ENCODE measurements at regions not wholly inside any gene's neighbourhood (a gene's known extent, or its start where the extent isn't known, plus 50 kb on each side); places are given as distances from the start of the nearest gene placed in this dataset.
"Not testable (repeated sequence)": the region's sequence is repeated elsewhere in the genome, so short reads cannot be mapped to it uniquely, and the experiment has no call there.

GRCh38 chr16:29195116-29195872 is 210.4 kb downstream of the LAT start:
- peak overlapping the region; percentile 99 for H3K27ac ChIP-seq (ENCODE audit: insufficient read depth, low read length)
- peak overlapping the region; percentile 94 for H3K23ac ChIP-seq (ENCODE audit: low read depth, low read length)
- peak overlapping the region; percentile 1; the same call in 1 of the 2 replicates for H3K4me3 ChIP-seq (ENCODE audit: insufficient read depth, low read depth, low read length)
- peak; percentile 93 for DNase-seq
- peak overlapping the region; percentile 72 for H4K5ac ChIP-seq (ENCODE audit: low read depth, low read length)
- in situ Hi-C loops (cut with MboI; ENCODE audit: low sequenced_read_pairs); H3K36me3 ChIP-seq (ENCODE audit: control insufficient read depth, insufficient read depth, low read length); BruUV-seq (replicated peaks); H4K20me1 ChIP-seq (ENCODE audit: insufficient read depth, low read length); H3K9me3 ChIP-seq (ENCODE audit: control insufficient read depth, insufficient read depth, low read length); dilution Hi-C loops (cut with HindIII; ENCODE audit: low sequenced_read_pairs, unreplicated experiment); H3K27me3 ChIP-seq (ENCODE audit: control insufficient read depth, insufficient read depth, low read length); H2AK9ac ChIP-seq (replicated peaks; ENCODE audit: low read depth, low read length, poor library complexity); CTCF ChIA-PET: not testable (repeated sequence)
- H3K4me2 ChIP-seq (ENCODE audit: low read depth, low read length) = peak overlapping the region; percentile 13; the same call in 1 of the 2 replicates
- peak overlapping the region; percentile 94 for H3K14ac ChIP-seq (replicated peaks; ENCODE audit: low read depth, low read length)
- H3K18ac ChIP-seq (ENCODE audit: low read depth, low read length) = peak overlapping the region; percentile 84
- H4K8ac ChIP-seq (ENCODE audit: low read depth in 2 of 2, low read length in 2 of 2) = peak overlapping the region; percentile 80 to 81
- H3K9ac ChIP-seq (ENCODE audit: low read depth, low read length) = peak overlapping the region; percentile 89
- peaks cover 3 to 23% of the 10 kb centered on the region in 2 experiments; a peak in 3 of 4 replicates for H3K79me1 ChIP-seq (ENCODE audit: low read depth in 1 of 2, low read length in 2 of 2)
- WGBS, 2 experiments (ENCODE audit: extremely low coverage in 2 of 2, insufficient read length in 1 of 2) = 11% methylated on average over 3 of the region's 19 CpGs; no CpG with 5 or more reads in 1 of the 2 experiments
- TF ChIP-seq RAD21 (IDR thresholded peaks at IDR 0.05; ENCODE audit: low read length) = 0 out of 2 replicates have a peak, but pooled peaks have one; percentile 2
- TF ChIP-seq POLR2A (IDR thresholded peaks at IDR 0.05; ENCODE audit: low read depth, low read length) = peak; percentile 23; the same call in 1 of the 2 replicates
- peak; percentile 69 for TF ChIP-seq CEBPB (IDR thresholded peaks at IDR 0.05; ENCODE audit: low read depth, low read length)
- H2AK5ac ChIP-seq (ENCODE audit: low read depth, low read length) = peak overlapping the region; percentile 93
- H3K56ac ChIP-seq (ENCODE audit: extremely low read depth, insufficient read depth, low read length) = peak overlapping the region; percentile 83
- peak overlapping the region; percentile 83; the same call in 2 of the 3 replicates for H2BK15ac ChIP-seq (ENCODE audit: low read depth, low read length)
- peak overlapping the region; percentile 92 for H4K91ac ChIP-seq (ENCODE audit: insufficient read depth, low read depth, low read length)
- H2AFZ ChIP-seq (replicated peaks; ENCODE audit: low read length, poor library complexity) = peak overlapping the region; percentile 68
- H2BK5ac ChIP-seq (ENCODE audit: low read depth, low read length, poor library complexity, severe bottlenecking) = peak overlapping the region; percentile 93
- H2BK120ac ChIP-seq (ENCODE audit: low read depth, low read length) = peak overlapping the region; percentile 96
- peak; percentile 50 for ATAC-seq (ENCODE audit: low read depth)
- POLR2A ChIA-PET (ENCODE audit: unreplicated experiment) = interaction anchor here (0.6 kb wide), 3 partner anchors 26 to 385 kb away, joined by 3 to 4 read pairs (median 3); no protein-coding TSS in a partner anchor
- peak overlapping the region; percentile 94 for H2BK20ac ChIP-seq (ENCODE audit: low read depth, low read length)
- H3K4ac ChIP-seq (ENCODE audit: low read depth, low read length) = peak overlapping the region; percentile 96
- H3K9me1 ChIP-seq (ENCODE audit: insufficient read depth, low read length) = peaks cover 27% of the 10 kb centered on the region
- intact Hi-C loops (cut with micrococcal nuclease) = loop anchor here (5.0 kb wide), 1 partner anchor 38 kb away; no protein-coding TSS in a partner anchor
- peaks cover 23% of the 10 kb centered on the region for H3K4me1 ChIP-seq (ENCODE audit: control insufficient read depth, insufficient read depth, low read length)

DNA sequence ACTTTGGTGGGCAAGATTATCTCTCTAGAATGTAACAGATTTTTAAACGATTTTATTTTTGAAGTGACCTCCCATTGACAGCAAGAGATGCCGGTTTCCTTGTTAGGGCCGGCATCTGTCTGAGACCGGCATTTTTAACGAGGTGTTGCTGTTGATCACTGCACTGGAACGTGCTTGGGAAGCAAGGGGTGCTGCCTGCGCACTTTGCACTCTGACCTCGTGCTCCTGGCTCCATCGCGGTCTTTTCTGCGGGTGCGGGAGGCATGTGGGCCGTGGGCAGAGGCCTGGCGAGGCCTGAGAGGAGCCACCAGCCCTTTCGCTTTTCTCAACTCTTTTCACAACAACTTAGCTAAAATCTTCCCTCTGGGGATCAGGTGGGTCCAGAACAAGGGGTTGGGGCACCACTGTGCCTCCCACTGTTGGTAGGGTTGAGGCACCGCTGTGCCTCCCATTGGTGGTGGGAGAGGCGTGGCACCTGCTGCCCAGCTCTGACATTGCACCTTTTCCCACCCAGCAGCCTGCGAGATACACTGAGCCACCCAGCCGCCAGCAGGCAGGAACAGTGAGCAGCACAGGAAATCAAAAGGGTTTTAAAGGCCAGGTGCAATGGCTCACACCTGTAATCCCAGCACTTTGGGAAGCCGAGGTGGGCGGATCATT is 209.5 kb downstream of the LAT start:
- H3K4me3 ChIP-seq (ENCODE audit: insufficient read depth, low read depth, low read length); in situ Hi-C loops (cut with MboI; ENCODE audit: low sequenced_read_pairs); CTCF ChIA-PET; dilution Hi-C loops (cut with HindIII; ENCODE audit: low sequenced_read_pairs, unreplicated experiment); H3K36me3 ChIP-seq (ENCODE audit: control insufficient read depth, insufficient read depth, low read length); H2AFZ ChIP-seq (replicated peaks; ENCODE audit: low read length, poor library complexity); intact Hi-C loops (cut with micrococcal nuclease); H4K20me1 ChIP-seq (ENCODE audit: insufficient read depth, low read length); ATAC-seq (ENCODE audit: low read depth); POLR2A ChIA-PET (ENCODE audit: unreplicated experiment); H3K23ac ChIP-seq (ENCODE audit: low read depth, low read length); DNase-seq; BruUV-seq (replicated peaks); H3K4me2 ChIP-seq (ENCODE audit: low read depth, low read length); H3K9me3 ChIP-seq (ENCODE audit: control insufficient read depth, insufficient read depth, low read length); H3K27me3 ChIP-seq (ENCODE audit: control insufficient read depth, insufficient read depth, low read length); H3K56ac ChIP-seq (ENCODE audit: extremely low read depth, insufficient read depth, low read length); H2AK9ac ChIP-seq (replicated peaks; ENCODE audit: low read depth, low read length, poor library complexity): not testable (repeated sequence)
- H3K9me1 ChIP-seq (ENCODE audit: insufficient read depth, low read length) = peaks cover 27% of the 10 kb centered on the region
- H2BK20ac ChIP-seq (ENCODE audit: low read depth, low read length) = peak overlapping the region; percentile 91
- no CpG with 5 or more reads among the region's 21 CpGs for WGBS, 2 experiments (ENCODE audit: extremely low coverage in 2 of 2, insufficient read length in 1 of 2)
- peak overlapping the region; percentile 99 for H4K5ac ChIP-seq (ENCODE audit: low read depth, low read length)
- peak overlapping the region; percentile 79; the same call in 2 of the 3 replicates for H2BK15ac ChIP-seq (ENCODE audit: low read depth, low read length)
- H3K4me1 ChIP-seq (ENCODE audit: control insufficient read depth, insufficient read depth, low read length) = peaks cover 21% of the 10 kb centered on the region
- peaks cover 3 to 22% of the 10 kb centered on the region in 2 experiments; a peak in 3 of 4 replicates for H3K79me1 ChIP-seq (ENCODE audit: low read depth in 1 of 2, low read length in 2 of 2)
- H3K9ac ChIP-seq (ENCODE audit: low read depth, low read length) = peak overlapping the region; percentile 89
- H4K8ac ChIP-seq (ENCODE audit: low read depth in 2 of 2, low read length in 2 of 2) = peak overlapping the region; percentile 80 to 81
- peak overlapping the region; percentile 96 for H2BK120ac ChIP-seq (ENCODE audit: low read depth, low read length)
- peak overlapping the region; percentile 94 for H3K14ac ChIP-seq (replicated peaks; ENCODE audit: low read depth, low read length)
- peak overlapping the region; percentile 99 for H2AK5ac ChIP-seq (ENCODE audit: low read depth, low read length)
- H3K27ac ChIP-seq (ENCODE audit: insufficient read depth, low read length) = peak overlapping the region; percentile 99
- H3K4ac ChIP-seq (ENCODE audit: low read depth, low read length) = peak overlapping the region; percentile 96
- peak overlapping the region; percentile 97 for H3K18ac ChIP-seq (ENCODE audit: low read depth, low read length)
- H4K91ac ChIP-seq (ENCODE audit: insufficient read depth, low read depth, low read length) = peak overlapping the region; percentile 95
- peak overlapping the region; percentile 93 for H2BK5ac ChIP-seq (ENCODE audit: low read depth, low read length, poor library complexity, severe bottlenecking)

Data from IMR-90 (cell line).